ENCODE measurements at regions not wholly inside any gene's neighbourhood (a gene's known extent, or its start where the extent isn't known, plus 50 kb on each side); places are given as distances from the start of the nearest gene placed in this dataset.

DNA sequence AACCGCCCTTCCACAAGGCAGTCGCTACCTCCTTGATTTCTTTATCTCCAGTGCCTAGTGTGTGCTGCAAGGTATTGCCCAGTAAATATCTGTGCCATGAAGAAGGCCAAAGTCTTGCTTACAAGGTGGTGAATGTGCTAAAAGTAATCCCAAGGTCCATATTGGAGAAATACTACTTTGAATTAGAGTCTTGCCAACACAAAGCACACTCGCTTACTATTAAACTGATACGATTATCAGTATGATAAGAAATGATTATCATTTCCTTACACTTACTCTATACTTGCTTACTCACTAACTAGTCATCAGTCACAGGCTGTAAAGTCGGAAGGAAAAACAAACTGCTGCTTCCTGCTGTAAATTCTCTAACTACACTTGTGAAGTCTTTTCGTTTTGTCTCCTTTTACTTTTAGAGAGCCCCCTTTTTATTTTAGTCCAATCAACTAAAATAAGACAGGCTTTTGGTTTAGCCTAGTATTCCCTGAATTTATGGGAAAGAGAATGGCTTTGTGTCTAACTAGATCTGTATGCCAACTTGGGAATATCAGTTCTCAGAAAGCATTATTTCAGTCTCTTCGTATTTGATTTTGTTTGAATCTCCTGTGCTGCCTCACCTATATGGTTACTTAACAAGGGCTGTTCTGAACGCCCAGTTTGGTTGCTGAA, 107.1 kb upstream of the TSC22D2 start:
- no peak overlapping the region for H3K4me3 ChIP-seq (ENCODE audit: low read depth, low read length)
- H3K36me3 ChIP-seq (ENCODE audit: control insufficient read depth, insufficient read depth, low read length), result no peaks in the 10 kb centered on the region
- H3K4me1 ChIP-seq (ENCODE audit: control insufficient read depth, insufficient read depth, low read length), result peaks cover 34% of the 10 kb centered on the region
- no peak overlapping the region for H3K27ac ChIP-seq (ENCODE audit: low read depth, low read length)
- no peak overlapping the region for H3K9ac ChIP-seq (ENCODE audit: low read length)
- H3K27me3 ChIP-seq (ENCODE audit: control insufficient read depth, insufficient read depth, low read length), result no peaks in the 10 kb centered on the region
- H3K9me3 ChIP-seq (ENCODE audit: control insufficient read depth, insufficient read depth, low read depth, low read length), result no peaks in the 10 kb centered on the region

DNA sequence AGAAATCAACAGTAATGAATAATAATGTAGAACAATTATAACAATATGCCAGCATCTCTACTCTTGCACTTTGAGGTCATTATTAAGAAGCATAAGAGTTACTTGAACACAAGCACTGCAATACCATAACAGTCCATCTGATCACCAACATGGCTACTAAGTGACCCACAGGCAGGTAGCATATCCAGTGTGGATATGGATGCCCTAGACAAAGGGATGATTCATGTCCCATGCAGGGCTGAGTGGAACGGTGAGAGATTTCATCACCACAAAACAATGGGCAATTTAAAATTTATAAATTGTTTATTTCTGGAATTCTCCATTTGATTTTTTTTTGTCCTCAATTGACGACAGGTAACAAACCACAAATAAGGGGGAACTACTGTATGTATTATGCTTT, 107.7 kb upstream of the TSC22D2 start:
- H3K27ac ChIP-seq (ENCODE audit: low read depth, low read length), result no peak overlapping the region
- H3K9me3 ChIP-seq (ENCODE audit: control insufficient read depth, insufficient read depth, low read depth, low read length), result no peaks in the 10 kb centered on the region
- H3K4me1 ChIP-seq (ENCODE audit: control insufficient read depth, insufficient read depth, low read length), result peaks cover 34% of the 10 kb centered on the region
- H3K36me3 ChIP-seq (ENCODE audit: control insufficient read depth, insufficient read depth, low read length), result no peaks in the 10 kb centered on the region
- no peaks in the 10 kb centered on the region for H3K27me3 ChIP-seq (ENCODE audit: control insufficient read depth, insufficient read depth, low read length)
- no peak overlapping the region for H3K9ac ChIP-seq (ENCODE audit: low read length)
- no peak overlapping the region for H3K4me3 ChIP-seq (ENCODE audit: low read depth, low read length)

DNA sequence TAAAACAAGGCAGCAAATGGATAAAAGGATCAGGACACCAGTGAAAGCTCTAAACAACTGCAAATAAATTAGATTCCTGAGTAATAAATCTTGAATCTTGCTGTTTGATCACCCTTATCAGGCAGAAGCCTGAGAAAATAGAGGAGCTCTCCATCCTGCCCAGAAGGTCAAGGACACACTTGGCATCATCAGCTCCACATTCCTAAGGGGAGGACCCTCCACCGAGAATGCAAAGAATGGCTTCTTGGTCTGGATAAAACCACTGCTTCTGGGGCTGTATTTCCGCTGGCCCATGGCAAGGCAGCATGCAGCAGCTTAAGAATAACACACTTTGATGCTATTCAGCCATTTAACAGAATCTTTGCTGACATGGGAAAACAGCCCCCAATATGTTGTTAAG, 108.9 kb upstream of the TSC22D2 start:
- H3K4me3 ChIP-seq (ENCODE audit: low read depth, low read length), result no peak overlapping the region
- H3K36me3 ChIP-seq (ENCODE audit: control insufficient read depth, insufficient read depth, low read length), result no peaks in the 10 kb centered on the region
- no peaks in the 10 kb centered on the region for H3K9me3 ChIP-seq (ENCODE audit: control insufficient read depth, insufficient read depth, low read depth, low read length)
- H3K9ac ChIP-seq (ENCODE audit: low read length), result no peak overlapping the region
- H3K4me1 ChIP-seq (ENCODE audit: control insufficient read depth, insufficient read depth, low read length), result peaks cover 34% of the 10 kb centered on the region
- no peaks in the 10 kb centered on the region for H3K27me3 ChIP-seq (ENCODE audit: control insufficient read depth, insufficient read depth, low read length)
- H3K27ac ChIP-seq (ENCODE audit: low read depth, low read length), result no peak overlapping the region

DNA sequence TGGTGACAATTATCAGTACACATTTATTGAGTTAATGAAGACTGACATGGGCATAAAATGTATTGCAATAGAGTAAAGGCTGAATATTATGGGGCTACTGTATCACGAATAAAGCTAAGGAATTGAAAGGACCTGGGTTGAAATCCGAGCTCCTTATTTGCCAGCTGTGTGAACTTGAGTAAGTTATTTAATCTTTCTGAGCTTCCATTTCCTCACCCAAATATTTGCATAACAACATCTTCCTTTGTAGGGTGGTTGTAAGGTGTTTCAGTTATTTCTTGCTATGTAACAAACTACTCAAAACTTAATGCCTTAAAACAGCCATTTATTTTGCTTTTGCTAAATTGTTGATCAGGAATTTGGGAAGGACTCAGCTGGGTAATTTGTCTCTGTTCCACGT, 111.1 kb upstream of the TSC22D2 start:
- H3K27ac ChIP-seq (ENCODE audit: low read depth, low read length), result no peak overlapping the region

DNA sequence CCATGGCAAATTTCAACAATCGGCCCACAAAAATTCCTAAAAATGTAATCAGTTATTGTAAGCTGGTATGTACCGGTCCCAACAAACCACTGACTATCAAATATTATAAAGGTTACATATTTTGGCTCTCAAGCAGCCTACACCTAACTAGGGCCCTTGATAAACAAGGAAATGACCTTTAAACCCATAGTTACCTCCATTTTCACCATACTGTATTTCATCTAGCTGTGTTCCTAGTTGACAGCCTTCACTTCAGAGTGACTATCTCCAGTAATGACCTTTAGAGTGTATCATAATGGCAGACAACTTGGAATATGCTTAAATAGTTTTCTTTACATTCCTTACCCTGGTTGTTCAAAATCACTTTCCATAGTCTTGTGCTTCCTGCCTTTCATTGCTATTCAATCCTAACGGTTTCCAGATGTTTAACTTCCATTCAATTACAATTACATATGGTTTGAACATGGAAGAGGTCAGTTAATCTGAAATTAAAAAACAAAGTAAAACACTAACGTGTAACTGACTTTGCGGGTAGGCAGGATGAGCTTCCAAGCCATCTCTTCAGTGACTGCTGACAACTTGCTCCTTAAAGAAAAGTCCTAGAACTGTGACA, 111.9 kb upstream of the TSC22D2 start:
- Histone ChIP-seq H3K9ac (ENCODE audit: low read length) (no peak overlapping the region), H3K27me3 (ENCODE audit: control insufficient read depth, insufficient read depth, low read length) (no peaks in the 10 kb centered on the region), H3K27ac (ENCODE audit: low read depth, low read length) (no peak overlapping the region), H3K9me3 (ENCODE audit: control insufficient read depth, insufficient read depth, low read depth, low read length) (no peaks in the 10 kb centered on the region), H3K36me3 (ENCODE audit: control insufficient read depth, insufficient read depth, low read length) (no peaks in the 10 kb centered on the region), H3K4me3 (ENCODE audit: low read depth, low read length) (no peak overlapping the region), H3K4me1 (ENCODE audit: control insufficient read depth, insufficient read depth, low read length) (peaks cover 31% of the 10 kb centered on the region)

More for the DNA sequence above, 111.1 kb upstream of the TSC22D2 start:
- H3K27me3 ChIP-seq (ENCODE audit: control insufficient read depth, insufficient read depth, low read length), result no peaks in the 10 kb centered on the region
- H3K4me1 ChIP-seq (ENCODE audit: control insufficient read depth, insufficient read depth, low read length), result peaks cover 34% of the 10 kb centered on the region
- H3K36me3 ChIP-seq (ENCODE audit: control insufficient read depth, insufficient read depth, low read length), result no peaks in the 10 kb centered on the region
- no peaks in the 10 kb centered on the region for H3K9me3 ChIP-seq (ENCODE audit: control insufficient read depth, insufficient read depth, low read depth, low read length)
- no peak overlapping the region for H3K4me3 ChIP-seq (ENCODE audit: low read depth, low read length)
- H3K9ac ChIP-seq (ENCODE audit: low read length), result no peak overlapping the region

DNA sequence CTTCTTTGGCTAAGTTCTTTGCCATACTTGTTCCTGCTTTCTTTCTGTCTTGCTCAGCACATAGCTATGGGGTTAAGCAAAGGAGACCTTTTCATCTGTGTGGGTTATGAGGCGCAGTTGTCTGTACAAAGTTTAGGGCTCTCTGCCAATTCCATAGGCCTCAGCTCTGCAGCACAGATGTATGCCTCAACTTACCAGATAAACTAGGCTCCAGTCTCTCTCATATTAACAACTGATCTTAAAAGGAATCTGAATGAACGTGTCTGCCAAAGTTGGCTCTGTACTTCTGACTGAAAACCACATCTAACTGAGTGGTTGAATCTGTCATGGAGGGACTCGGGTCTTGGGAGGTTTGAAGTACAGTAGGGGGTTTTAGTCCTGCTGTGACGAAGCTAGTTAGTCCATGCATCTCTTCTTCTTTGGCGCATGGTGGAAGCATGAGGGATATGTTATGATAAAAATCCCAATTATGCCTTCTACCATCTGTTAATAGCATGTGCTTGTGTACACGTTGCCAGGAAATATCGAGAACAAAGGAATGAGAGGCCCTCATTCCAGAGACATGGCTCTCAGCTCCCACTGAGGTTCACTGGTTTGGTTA, 114.6 kb upstream of the TSC22D2 start:
- no peaks in the 10 kb centered on the region for H3K27me3 ChIP-seq (ENCODE audit: control insufficient read depth, insufficient read depth, low read length)
- H3K27ac ChIP-seq (ENCODE audit: low read depth, low read length), result no peak overlapping the region
- no peak overlapping the region for H3K4me3 ChIP-seq (ENCODE audit: low read depth, low read length)
- H3K4me1 ChIP-seq (ENCODE audit: control insufficient read depth, insufficient read depth, low read length), result peaks cover 20% of the 10 kb centered on the region
- no peaks in the 10 kb centered on the region for H3K9me3 ChIP-seq (ENCODE audit: control insufficient read depth, insufficient read depth, low read depth, low read length)
- H3K9ac ChIP-seq (ENCODE audit: low read length), result no peak overlapping the region
- no peaks in the 10 kb centered on the region for H3K36me3 ChIP-seq (ENCODE audit: control insufficient read depth, insufficient read depth, low read length)

DNA sequence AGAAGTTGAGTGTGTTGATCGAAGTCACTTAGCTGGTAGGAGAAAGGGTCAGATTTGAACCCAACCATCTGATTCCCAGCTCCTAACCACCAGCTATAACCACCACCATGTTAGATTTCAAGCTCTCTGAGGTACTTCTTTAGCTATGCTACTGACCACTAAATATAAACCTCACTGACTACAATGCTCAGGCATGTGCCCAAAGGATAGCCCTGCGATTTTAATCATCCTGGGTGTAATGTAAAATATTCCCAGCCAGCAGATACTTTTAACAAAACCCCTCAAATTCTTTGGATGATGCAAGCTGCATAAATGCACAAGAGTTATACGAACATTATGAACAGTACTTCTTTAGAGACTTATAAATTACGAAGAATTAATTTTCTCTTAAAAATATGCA, 115.2 kb upstream of the TSC22D2 start:
- Histone ChIP-seq H3K4me3 (ENCODE audit: low read depth, low read length) (no peak overlapping the region), H3K27ac (ENCODE audit: low read depth, low read length) (no peak overlapping the region), H3K9ac (ENCODE audit: low read length) (no peak overlapping the region), H3K4me1 (ENCODE audit: control insufficient read depth, insufficient read depth, low read length) (peaks cover 19% of the 10 kb centered on the region), H3K27me3 (ENCODE audit: control insufficient read depth, insufficient read depth, low read length) (no peaks in the 10 kb centered on the region), H3K36me3 (ENCODE audit: control insufficient read depth, insufficient read depth, low read length) (no peaks in the 10 kb centered on the region), H3K9me3 (ENCODE audit: control insufficient read depth, insufficient read depth, low read depth, low read length) (no peaks in the 10 kb centered on the region)

DNA sequence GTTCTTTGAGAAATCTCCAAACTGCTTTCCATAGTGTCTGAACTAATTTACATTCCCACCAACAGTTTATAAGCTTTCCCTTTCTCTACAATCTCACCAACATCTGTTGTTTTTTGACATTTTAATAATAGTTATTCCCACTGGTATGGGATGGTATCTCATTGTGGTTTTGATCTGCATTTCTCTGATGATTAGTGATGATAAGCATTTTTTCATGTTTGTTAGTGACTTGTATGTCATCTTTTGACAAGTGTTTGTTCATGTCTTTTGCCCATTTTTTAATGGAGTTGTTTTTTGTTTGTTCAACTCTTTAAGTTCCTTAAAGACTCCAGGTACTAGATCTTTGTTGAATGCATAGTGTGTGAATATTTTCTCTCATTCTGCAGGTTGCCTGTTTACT, 116.6 kb upstream of the TSC22D2 start:
- H3K27ac ChIP-seq (ENCODE audit: low read depth, low read length), result no peak overlapping the region
- peaks cover 6% of the 10 kb centered on the region for H3K4me1 ChIP-seq (ENCODE audit: control insufficient read depth, insufficient read depth, low read length)
- H3K9ac ChIP-seq (ENCODE audit: low read length), result no peak overlapping the region
- H3K9me3 ChIP-seq (ENCODE audit: control insufficient read depth, insufficient read depth, low read depth, low read length), result no peaks in the 10 kb centered on the region
- H3K27me3 ChIP-seq (ENCODE audit: control insufficient read depth, insufficient read depth, low read length), result no peaks in the 10 kb centered on the region
- no peaks in the 10 kb centered on the region for H3K36me3 ChIP-seq (ENCODE audit: control insufficient read depth, insufficient read depth, low read length)
- no peak overlapping the region for H3K4me3 ChIP-seq (ENCODE audit: low read depth, low read length)

DNA sequence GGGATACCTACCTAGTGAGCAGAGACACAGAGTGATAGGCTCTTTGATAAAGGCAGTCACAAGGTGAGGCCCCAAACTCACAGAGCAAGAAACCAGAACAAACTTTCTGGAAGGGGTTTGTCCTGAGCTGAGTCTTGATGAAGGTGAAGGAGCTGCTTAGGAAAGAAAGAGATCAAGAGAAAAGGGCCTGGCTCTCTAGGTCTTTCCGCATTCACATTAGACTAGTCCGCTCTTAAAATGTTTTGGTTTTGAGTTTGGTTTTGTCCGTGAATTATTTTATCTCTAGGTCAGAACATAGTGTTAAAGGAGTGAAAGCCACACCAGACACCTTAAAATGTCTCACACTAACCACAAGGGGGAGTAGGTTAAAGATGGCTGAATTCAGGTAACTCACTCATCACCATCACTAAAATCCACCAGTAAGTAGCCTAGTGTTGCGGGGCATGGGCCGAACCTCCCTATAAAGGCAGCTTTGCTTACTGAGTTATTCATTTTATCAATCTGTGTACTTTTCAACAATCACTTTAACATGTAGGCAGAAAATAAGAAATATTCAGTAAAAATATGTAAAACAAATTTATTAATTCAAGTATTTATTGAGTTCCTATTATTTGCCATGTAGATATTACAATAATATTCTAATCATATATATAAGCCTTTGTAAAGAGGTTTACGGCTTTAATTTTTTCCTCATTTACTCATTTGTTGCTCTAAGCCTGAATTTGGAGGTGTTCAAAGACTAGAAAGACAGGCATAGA, 121.5 kb upstream of the TSC22D2 start:
- Histone ChIP-seq H3K27ac (ENCODE audit: low read depth, low read length) (no peak overlapping the region), H3K36me3 (ENCODE audit: control insufficient read depth, insufficient read depth, low read length) (no peaks in the 10 kb centered on the region), H3K4me3 (ENCODE audit: low read depth, low read length) (no peak overlapping the region), H3K9ac (ENCODE audit: low read length) (no peak overlapping the region), H3K4me1 (ENCODE audit: control insufficient read depth, insufficient read depth, low read length) (peaks cover 4% of the 10 kb centered on the region; the same call in 1 of the 2 replicates), H3K9me3 (ENCODE audit: control insufficient read depth, insufficient read depth, low read depth, low read length) (no peaks in the 10 kb centered on the region), H3K27me3 (ENCODE audit: control insufficient read depth, insufficient read depth, low read length) (no peaks in the 10 kb centered on the region)

DNA sequence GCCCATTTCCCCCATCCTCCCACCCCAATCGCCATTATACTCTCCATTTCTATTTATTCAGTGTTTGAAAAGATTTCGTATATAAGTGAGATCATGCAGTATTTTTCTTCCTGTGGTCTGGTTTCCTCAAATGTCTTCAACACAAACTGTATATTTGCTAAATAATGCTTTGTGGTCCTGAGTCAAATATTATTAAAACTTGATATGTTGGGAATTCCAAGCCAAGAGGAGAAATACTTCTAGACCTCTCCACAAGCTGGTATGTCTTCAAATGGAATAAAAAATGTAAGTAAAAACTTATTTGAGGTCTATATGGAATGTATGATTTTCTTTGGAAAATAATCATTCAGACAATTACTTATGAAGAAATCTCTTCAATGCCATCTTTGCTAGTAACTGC, 122.5 kb upstream of the TSC22D2 start:
- no peaks in the 10 kb centered on the region for H3K9me3 ChIP-seq (ENCODE audit: control insufficient read depth, insufficient read depth, low read depth, low read length)
- H3K36me3 ChIP-seq (ENCODE audit: control insufficient read depth, insufficient read depth, low read length), result no peaks in the 10 kb centered on the region
- peaks cover 4% of the 10 kb centered on the region; the same call in 1 of the 2 replicates for H3K4me1 ChIP-seq (ENCODE audit: control insufficient read depth, insufficient read depth, low read length)
- no peak overlapping the region for H3K9ac ChIP-seq (ENCODE audit: low read length)
- no peak overlapping the region for H3K27ac ChIP-seq (ENCODE audit: low read depth, low read length)
- no peak overlapping the region for H3K4me3 ChIP-seq (ENCODE audit: low read depth, low read length)
- H3K27me3 ChIP-seq (ENCODE audit: control insufficient read depth, insufficient read depth, low read length), result no peaks in the 10 kb centered on the region

DNA sequence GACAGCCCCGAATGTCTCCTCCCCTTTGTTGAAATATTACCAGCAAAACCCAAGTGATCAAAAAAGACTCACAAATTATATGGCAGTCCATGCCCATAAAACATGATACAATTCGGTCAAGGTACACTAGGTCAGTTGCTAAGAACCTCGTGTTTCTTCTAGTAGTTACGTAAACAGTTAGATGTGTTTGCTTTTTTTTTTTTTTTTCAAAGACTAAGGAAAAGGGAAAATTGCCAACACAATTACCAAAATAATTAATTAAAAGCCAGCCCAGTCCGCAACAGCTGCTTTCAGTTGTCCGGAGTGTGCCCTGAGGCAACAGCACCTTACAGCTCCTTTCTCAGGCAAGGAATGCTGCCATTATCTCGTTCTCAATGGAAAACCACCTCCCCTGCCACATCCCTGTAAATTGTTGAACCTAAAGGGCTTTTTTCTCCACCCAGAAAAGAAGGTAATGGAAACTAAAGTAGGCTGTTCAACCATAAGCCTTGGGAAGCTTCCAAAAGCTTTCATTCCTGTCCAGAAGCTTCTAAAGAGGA, 129.2 kb upstream of the TSC22D2 start:
- Histone ChIP-seq H3K9ac (ENCODE audit: low read length) (no peak overlapping the region), H3K4me3 (ENCODE audit: low read depth, low read length) (no peak overlapping the region), H3K27me3 (ENCODE audit: control insufficient read depth, insufficient read depth, low read length) (no peaks in the 10 kb centered on the region), H3K36me3 (ENCODE audit: control insufficient read depth, insufficient read depth, low read length) (no peaks in the 10 kb centered on the region), H3K9me3 (ENCODE audit: control insufficient read depth, insufficient read depth, low read depth, low read length) (no peaks in the 10 kb centered on the region), H3K27ac (ENCODE audit: low read depth, low read length) (no peak overlapping the region), H3K4me1 (ENCODE audit: control insufficient read depth, insufficient read depth, low read length) (peaks cover 12% of the 10 kb centered on the region)
